ENCODE measurements at regions not wholly inside any gene's neighbourhood (a gene's known extent, or its start where the extent isn't known, plus 50 kb on each side); places are given as distances from the start of the nearest gene placed in this dataset.
"Not testable (repeated sequence)": the region's sequence is repeated elsewhere in the genome, so short reads cannot be mapped to it uniquely, and the experiment has no call there.

- in situ Hi-C loops (cut with MboI; ENCODE audit: low sequenced_read_pairs) = no loop called here
Observed at GRCh38 chr2:12870692-12871091, 154.0 kb downstream of the TRIB2 start.

- in situ Hi-C loops (cut with MboI; ENCODE audit: low sequenced_read_pairs) = no loop called here
Observed at GRCh38 chr2:12871694-12872315, 155.1 kb downstream of the TRIB2 start.

GRCh38 chr2:12877761-12878160 is 161.0 kb downstream of the TRIB2 start:
- in situ Hi-C loops (cut with MboI; ENCODE audit: low sequenced_read_pairs) = no loop called here

GRCh38 chr2:12879649-12880048 is 162.9 kb downstream of the TRIB2 start:
- in situ Hi-C loops (cut with MboI; ENCODE audit: low sequenced_read_pairs) = no loop called here

GRCh38 chr2:12881952-12882351 is 165.2 kb downstream of the TRIB2 start:
- in situ Hi-C loops (cut with MboI; ENCODE audit: low sequenced_read_pairs) = no loop called here

GRCh38 chr2:12882393-12882792 is 165.7 kb downstream of the TRIB2 start:
- in situ Hi-C loops (cut with MboI; ENCODE audit: low sequenced_read_pairs) = no loop called here

- in situ Hi-C loops (cut with MboI; ENCODE audit: low sequenced_read_pairs) = no loop called here
Observed at GRCh38 chr2:12883906-12884305, 167.2 kb downstream of the TRIB2 start.

GRCh38 chr2:12884713-12885282 is 168.1 kb downstream of the TRIB2 start:
- in situ Hi-C loops (cut with MboI; ENCODE audit: low sequenced_read_pairs) = no loop called here

GRCh38 chr2:12890066-12890465 is 173.3 kb downstream of the TRIB2 start:
- in situ Hi-C loops (cut with MboI; ENCODE audit: low sequenced_read_pairs) = no loop called here

GRCh38 chr2:12890481-12890991 is 173.8 kb downstream of the TRIB2 start:
- in situ Hi-C loops (cut with MboI; ENCODE audit: low sequenced_read_pairs) = no loop called here

- in situ Hi-C loops (cut with MboI; ENCODE audit: low sequenced_read_pairs) = no loop called here
Observed at GRCh38 chr2:12895017-12895416, 178.3 kb downstream of the TRIB2 start.

- in situ Hi-C loops (cut with MboI; ENCODE audit: low sequenced_read_pairs) = no loop called here
Observed at GRCh38 chr2:12896318-12896982, 179.7 kb downstream of the TRIB2 start.

GRCh38 chr2:12897181-12897580 is 180.4 kb downstream of the TRIB2 start:
- in situ Hi-C loops (cut with MboI; ENCODE audit: low sequenced_read_pairs) = no loop called here

- in situ Hi-C loops (cut with MboI; ENCODE audit: low sequenced_read_pairs) = no loop called here
Observed at GRCh38 chr2:12903272-12903671, 186.5 kb downstream of the TRIB2 start.

GRCh38 chr2:12910431-12910830 is 193.7 kb downstream of the TRIB2 start:
- in situ Hi-C loops (cut with MboI; ENCODE audit: low sequenced_read_pairs) = no loop called here

GRCh38 chr2:12915787-12916186 is 199.1 kb downstream of the TRIB2 start:
- in situ Hi-C loops (cut with MboI; ENCODE audit: low sequenced_read_pairs) = no loop called here

GRCh38 chr2:12918138-12918834 is 201.6 kb downstream of the TRIB2 start:
- in situ Hi-C loops (cut with MboI; ENCODE audit: low sequenced_read_pairs) = no loop called here

GRCh38 chr2:12918835-12919445 is 202.2 kb downstream of the TRIB2 start:
- in situ Hi-C loops (cut with MboI; ENCODE audit: low sequenced_read_pairs) = no loop called here

GRCh38 chr2:12921321-12921720 is 204.6 kb downstream of the TRIB2 start:
- in situ Hi-C loops (cut with MboI; ENCODE audit: low sequenced_read_pairs) = no loop called here

GRCh38 chr2:12923907-12924610 is 207.3 kb downstream of the TRIB2 start:
- in situ Hi-C loops (cut with MboI; ENCODE audit: low sequenced_read_pairs) = no loop called here

- in situ Hi-C loops (cut with MboI; ENCODE audit: low sequenced_read_pairs) = not testable (repeated sequence)
Observed at GRCh38 chr2:12926641-12927040, 209.9 kb downstream of the TRIB2 start.

Data from HL-60/S4 treated with retinoic acid at 250 ng/mL for 4 days and 3 days (cell line).